Mesothelial cell of epicardium (in vitro differentiated cells): ENCODE measurements at regions not wholly inside any gene's neighbourhood (a gene's known extent, or its start where the extent isn't known, plus 50 kb on each side); places are given as distances from the start of the nearest gene placed in this dataset.
A peak's percentile ranks its signal among the peaks of the same experiment; 100 is the strongest.

Source experiments
- DNase-seq, 2 experiments: peaks; one replicate each; pipeline ENCODE4 v3.0.0; 2021; ENCODE audit warnings: low spot score in 2 of 2; ENCODE audit not compliant: unreplicated experiment in 2 of 2
- H3K27ac Mint-ChIP-seq: 2 replicates; pipeline ENCODE4 v1.8.0; 2021; ENCODE audit warnings: mixed read lengths
- H3K27me3 Mint-ChIP-seq: 2 replicates; pipeline ENCODE4 v1.8.0; 2021; ENCODE audit warnings: low read depth, mixed read lengths
- H3K36me3 Mint-ChIP-seq: 2 replicates; pipeline ENCODE4 v1.8.0; 2021; ENCODE audit warnings: mixed read lengths
- H3K4me1 Mint-ChIP-seq: 2 replicates; pipeline ENCODE4 v1.8.0; 2021; ENCODE audit warnings: mixed read lengths
- H3K4me3 Mint-ChIP-seq: 2 replicates; pipeline ENCODE4 v1.8.0; 2021; ENCODE audit warnings: mild to moderate bottlenecking, moderate library complexity, mixed read lengths
- H3K9me3 Mint-ChIP-seq: 2 replicates; pipeline ENCODE4 v1.8.0; 2021; ENCODE audit warnings: mixed read lengths
- CTCF ChIP-seq: fragments of 200-600 bp; sonication (generic); IDR thresholded peaks from one replicate; pipeline ENCODE4 v1.5.0; 2021; ENCODE audit warnings: antibody characterized with exemption; ENCODE audit not compliant: unreplicated experiment

- H3K4me1 Mint-ChIP-seq: no peaks in the 10 kb centered on the region
- H3K27ac Mint-ChIP-seq: no peak overlapping the region
- DNase-seq: no peak
- no peaks in the 10 kb centered on the region for H3K36me3 Mint-ChIP-seq
- H3K9me3 Mint-ChIP-seq: peaks cover 12% of the 10 kb centered on the region
- no peak for TF ChIP-seq CTCF
- no peak overlapping the region for H3K4me3 Mint-ChIP-seq
- H3K27me3 Mint-ChIP-seq: peaks cover 34% of the 10 kb centered on the region
Measured at GRCh38 chr1:5667513-5668325, 324.5 kb downstream of the NPHP4 start.

- peaks cover 35% of the 10 kb centered on the region for H3K27me3 Mint-ChIP-seq
- H3K4me3 Mint-ChIP-seq: no peak overlapping the region
- DNase-seq: peak in 1 of 2 experiments; percentile 29
- no peak overlapping the region for H3K27ac Mint-ChIP-seq
- no peaks in the 10 kb centered on the region for H3K36me3 Mint-ChIP-seq
- peaks cover 8% of the 10 kb centered on the region for H3K9me3 Mint-ChIP-seq
- H3K4me1 Mint-ChIP-seq: no peaks in the 10 kb centered on the region
- no peak for TF ChIP-seq CTCF
Measured at GRCh38 chr1:5664906-5665875, 327.0 kb downstream of the NPHP4 start.

- H3K9me3 Mint-ChIP-seq: peaks cover 8% of the 10 kb centered on the region
- no peak for DNase-seq
- no peak overlapping the region for H3K27ac Mint-ChIP-seq
- no peaks in the 10 kb centered on the region for H3K36me3 Mint-ChIP-seq
- peaks cover 34% of the 10 kb centered on the region for H3K27me3 Mint-ChIP-seq
- H3K4me1 Mint-ChIP-seq: no peaks in the 10 kb centered on the region
- no peak for TF ChIP-seq CTCF
- H3K4me3 Mint-ChIP-seq: no peak overlapping the region
Measured at GRCh38 chr1:5664081-5664768, 328.0 kb downstream of the NPHP4 start.

GRCh38 chr1:5662744-5663126 lies 329.5 kb downstream of the NPHP4 start:
- TF ChIP-seq CTCF: no peak
- H3K27ac Mint-ChIP-seq: no peak overlapping the region
- no peak overlapping the region for H3K4me3 Mint-ChIP-seq
- no peaks in the 10 kb centered on the region for H3K4me1 Mint-ChIP-seq
- DNase-seq: no peak
- no peaks in the 10 kb centered on the region for H3K36me3 Mint-ChIP-seq
- H3K27me3 Mint-ChIP-seq: peaks cover 27% of the 10 kb centered on the region
- H3K9me3 Mint-ChIP-seq: peaks cover 4% of the 10 kb centered on the region

GRCh38 chr1:5662086-5662743 lies 330.0 kb downstream of the NPHP4 start:
- H3K27ac Mint-ChIP-seq: no peak overlapping the region
- no peak for TF ChIP-seq CTCF
- peaks cover 4% of the 10 kb centered on the region for H3K9me3 Mint-ChIP-seq
- H3K36me3 Mint-ChIP-seq: no peaks in the 10 kb centered on the region
- peaks cover 27% of the 10 kb centered on the region for H3K27me3 Mint-ChIP-seq
- no peaks in the 10 kb centered on the region for H3K4me1 Mint-ChIP-seq
- H3K4me3 Mint-ChIP-seq: no peak overlapping the region
- no peak for DNase-seq
